DND-41 (cell line): ENCODE measurements at regions not wholly inside any gene's neighbourhood (a gene's known extent, or its start where the extent isn't known, plus 50 kb on each side); places are given as distances from the start of the nearest gene placed in this dataset.

Experiments used
- EZH2 ChIP-seq: IDR thresholded peaks from 3 replicates; pipeline ENCODE4 v1.6.1; 2012; ENCODE audit warnings: borderline replicate concordance, low read depth, mild to moderate bottlenecking, moderate library complexity, low read length, inconsistent platforms; ENCODE audit not compliant: severe bottlenecking
- TF ChIP-seq, protein P1 (sequence below): IDR thresholded peaks from 2 replicates; pipeline ENCODE4 v1.5.1; 2012; ENCODE audit warnings: borderline replicate concordance, low read length, moderate library complexity, mild to moderate bottlenecking; ENCODE audit not compliant: poor library complexity, severe bottlenecking; ENCODE audit errors: extremely low read depth

DNA sequence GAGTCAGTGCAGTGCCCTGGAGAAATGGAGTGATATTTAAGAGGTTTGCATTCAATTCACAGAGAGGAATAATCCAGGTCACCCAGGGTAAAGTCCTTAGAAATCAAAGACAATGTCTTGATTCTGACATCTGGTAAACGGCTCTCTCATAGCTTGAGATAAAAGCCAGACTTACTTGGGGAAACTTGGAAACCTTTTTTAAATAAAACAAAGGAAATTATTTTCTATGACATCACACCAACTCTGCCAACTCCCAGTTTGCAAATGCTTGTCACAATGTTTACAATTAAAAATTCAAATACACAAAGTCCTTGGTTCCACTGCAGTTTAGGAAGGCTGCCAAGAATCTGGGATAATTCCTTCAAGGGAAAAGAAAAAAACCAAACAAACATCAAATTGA lies 255.1 kb upstream of the NREP start:
- TF ChIP-seq, protein P1, sequence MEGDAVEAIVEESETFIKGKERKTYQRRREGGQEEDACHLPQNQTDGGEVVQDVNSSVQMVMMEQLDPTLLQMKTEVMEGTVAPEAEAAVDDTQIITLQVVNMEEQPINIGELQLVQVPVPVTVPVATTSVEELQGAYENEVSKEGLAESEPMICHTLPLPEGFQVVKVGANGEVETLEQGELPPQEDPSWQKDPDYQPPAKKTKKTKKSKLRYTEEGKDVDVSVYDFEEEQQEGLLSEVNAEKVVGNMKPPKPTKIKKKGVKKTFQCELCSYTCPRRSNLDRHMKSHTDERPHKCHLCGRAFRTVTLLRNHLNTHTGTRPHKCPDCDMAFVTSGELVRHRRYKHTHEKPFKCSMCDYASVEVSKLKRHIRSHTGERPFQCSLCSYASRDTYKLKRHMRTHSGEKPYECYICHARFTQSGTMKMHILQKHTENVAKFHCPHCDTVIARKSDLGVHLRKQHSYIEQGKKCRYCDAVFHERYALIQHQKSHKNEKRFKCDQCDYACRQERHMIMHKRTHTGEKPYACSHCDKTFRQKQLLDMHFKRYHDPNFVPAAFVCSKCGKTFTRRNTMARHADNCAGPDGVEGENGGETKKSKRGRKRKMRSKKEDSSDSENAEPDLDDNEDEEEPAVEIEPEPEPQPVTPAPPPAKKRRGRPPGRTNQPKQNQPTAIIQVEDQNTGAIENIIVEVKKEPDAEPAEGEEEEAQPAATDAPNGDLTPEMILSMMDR: no peak
- TF ChIP-seq EZH2: no peak
